Fibroblast of pulmonary artery (primary cell): ENCODE measurements at regions not wholly inside any gene's neighbourhood (a gene's known extent, or its start where the extent isn't known, plus 50 kb on each side); places are given as distances from the start of the nearest gene placed in this dataset.

ENCODE experiments used
- DNase-seq: peaks from one replicate; pipeline ENCODE4 v3.0.0-alpha.2; 2010; ENCODE audit warnings: low read depth
- H3K4me3 ChIP-seq: replicated peaks from 2 replicates; pipeline ENCODE4 v1.5.1; 2011; ENCODE audit warnings: low read depth, mild to moderate bottlenecking, control low read depth, low read length, moderate library complexity
- CTCF ChIP-seq: IDR thresholded peaks from 2 replicates; pipeline ENCODE4 v1.5.1; 2011; ENCODE audit warnings: mild to moderate bottlenecking, control low read depth, low read length, inconsistent platforms; ENCODE audit errors: missing control alignments

GRCh38 chr10:53719658-53720057 lies 947.1 kb upstream of the MBL2 start:
- DNase-seq: no peak
- H3K4me3 ChIP-seq: no peak overlapping the region
- no peak for TF ChIP-seq CTCF

- no peak overlapping the region for H3K4me3 ChIP-seq
- no peak for TF ChIP-seq CTCF
- no peak for DNase-seq
Measured at GRCh38 chr10:53716156-53716555, 943.6 kb upstream of the MBL2 start.

- no peak overlapping the region for H3K4me3 ChIP-seq
- no peak for DNase-seq
- TF ChIP-seq CTCF: no peak
Measured at GRCh38 chr10:53713431-53713830, 940.8 kb upstream of the MBL2 start.

GRCh38 chr10:53702489-53702888 lies 929.9 kb upstream of the MBL2 start:
- no peak for DNase-seq
- no peak for TF ChIP-seq CTCF
- H3K4me3 ChIP-seq: no peak overlapping the region

- DNase-seq: no peak
- no peak overlapping the region for H3K4me3 ChIP-seq
- TF ChIP-seq CTCF: no peak
Measured at GRCh38 chr10:53701213-53701612, 928.6 kb upstream of the MBL2 start.

GRCh38 chr10:53700278-53700677 lies 927.7 kb upstream of the MBL2 start:
- DNase-seq: no peak
- TF ChIP-seq CTCF: no peak
- no peak overlapping the region for H3K4me3 ChIP-seq

- H3K4me3 ChIP-seq: no peak overlapping the region
- TF ChIP-seq CTCF: no peak
- DNase-seq: no peak
Measured at GRCh38 chr10:53699684-53700083, 927.1 kb upstream of the MBL2 start.
